ENCODE measurements at regions not wholly inside any gene's neighbourhood (a gene's known extent, or its start where the extent isn't known, plus 50 kb on each side); places are given as distances from the start of the nearest gene placed in this dataset.

- TF ChIP-seq CTCF (IDR thresholded peaks at IDR 0.05; ENCODE audit: unreplicated experiment in 3 of 3), result no peak
- Mint-ChIP-seq H3K4me1 (peaks cover 35% of the 10 kb centered on the region), H3K27me3 (ENCODE audit: low read depth) (no peaks in the 10 kb centered on the region), H3K9me3 (no peaks in the 10 kb centered on the region), H3K4me3 (no peak overlapping the region), H3K27ac (peak overlapping the region; percentile 87 to 97 (median 96)), H3K36me3 (ENCODE audit: low read depth) (no peaks in the 10 kb centered on the region)
These were observed 171.1 kb upstream of the RBMS1 start for GRCh38 chr2:160664603-160665140.

GRCh38 chr2:160666154-160667060, 172.8 kb upstream of the RBMS1 start:
- no peak for TF ChIP-seq CTCF (IDR thresholded peaks at IDR 0.05; ENCODE audit: unreplicated experiment in 3 of 3)
- Mint-ChIP-seq H3K4me3 (peak overlapping the region; percentile 2 to 32 (median 16)), H3K9me3 (no peaks in the 10 kb centered on the region), H3K27ac (peak overlapping the region; percentile 96 to 97 (median 96)), H3K36me3 (ENCODE audit: low read depth) (no peaks in the 10 kb centered on the region), H3K4me1 (peaks cover 35% of the 10 kb centered on the region), H3K27me3 (ENCODE audit: low read depth) (no peaks in the 10 kb centered on the region)

GRCh38 chr2:160667811-160668210, 174.2 kb upstream of the RBMS1 start:
- peaks cover 35% of the 10 kb centered on the region for H3K4me1 Mint-ChIP-seq
- H3K9me3 Mint-ChIP-seq, result no peaks in the 10 kb centered on the region
- H3K27ac Mint-ChIP-seq, result peak overlapping the region; percentile 96 to 97 (median 96)
- H3K4me3 Mint-ChIP-seq, result no peak overlapping the region
- TF ChIP-seq CTCF (IDR thresholded peaks at IDR 0.05; ENCODE audit: unreplicated experiment in 3 of 3), result no peak
- H3K36me3 Mint-ChIP-seq (ENCODE audit: low read depth), result no peaks in the 10 kb centered on the region
- H3K27me3 Mint-ChIP-seq (ENCODE audit: low read depth), result no peaks in the 10 kb centered on the region

- peaks cover 20% of the 10 kb centered on the region for H3K4me1 Mint-ChIP-seq
- no peak overlapping the region for H3K4me3 Mint-ChIP-seq
- peaks cover 6% of the 10 kb centered on the region for H3K9me3 Mint-ChIP-seq
- H3K36me3 Mint-ChIP-seq (ENCODE audit: low read depth), result no peaks in the 10 kb centered on the region
- no peaks in the 10 kb centered on the region for H3K27me3 Mint-ChIP-seq (ENCODE audit: low read depth)
- TF ChIP-seq CTCF (IDR thresholded peaks at IDR 0.05; ENCODE audit: unreplicated experiment in 3 of 3), result no peak
- peak overlapping the region in 2 of 3 experiments; percentile 12 to 33 for H3K27ac Mint-ChIP-seq
These were observed 177.0 kb upstream of the RBMS1 start for GRCh38 chr2:160670618-160671017.

- Mint-ChIP-seq H3K27me3 (ENCODE audit: low read depth) (no peaks in the 10 kb centered on the region), H3K4me1 (peaks cover 4% of the 10 kb centered on the region), H3K27ac (peak overlapping the region in 1 of 3 experiments; percentile 12), H3K36me3 (ENCODE audit: low read depth) (no peaks in the 10 kb centered on the region), H3K4me3 (no peak overlapping the region), H3K9me3 (peaks cover 6% of the 10 kb centered on the region)
- TF ChIP-seq CTCF (IDR thresholded peaks at IDR 0.05; ENCODE audit: unreplicated experiment in 3 of 3), result no peak
These were observed 178.6 kb upstream of the RBMS1 start for GRCh38 chr2:160672211-160672610.

Measured in nephron (organoid).